ENCODE measurements at regions not wholly inside any gene's neighbourhood (a gene's known extent, or its start where the extent isn't known, plus 50 kb on each side); places are given as distances from the start of the nearest gene placed in this dataset.

- no peaks in the 10 kb centered on the region for H3K4me1 ChIP-seq
- WGBS, 2 donors (ENCODE audit: low coverage in 1 of 2), result 83 to 85% methylated on average over 7 to 9 of the region's 9 CpGs
- H3K36me3 ChIP-seq, result no peaks in the 10 kb centered on the region
- no peak overlapping the region for H3K27ac ChIP-seq
- no peaks in the 10 kb centered on the region for H3K27me3 ChIP-seq
- TF ChIP-seq POLR2AphosphoS5 (IDR thresholded peaks at IDR 0.05), result no peak
- TF ChIP-seq EP300 (IDR thresholded peaks at IDR 0.05; ENCODE audit: low read depth), result no peak
- TF ChIP-seq CTCF (IDR thresholded peaks at IDR 0.05), result no peak
- no peak for TF ChIP-seq POLR2A (IDR thresholded peaks at IDR 0.05)
- H3K9me3 ChIP-seq, result peaks cover 0 to 4% of the 10 kb centered on the region in 2 donors
- intact Hi-C loops (cut with DNase I; ENCODE audit: low total_unique reads) (no loop called here), in situ Hi-C loops (cut with MboI; ENCODE audit: low pct_ligation_motif_present in 1 of 4, low pct_unique_long_range_greater_than_20kb in 1 of 4, low sequenced_read_pairs in 3 of 4) (no loop called here)
- H3K4me3 ChIP-seq, result no peak overlapping the region
- no peak for DNase-seq
These were observed 227.4 kb upstream of the MYT1L start for GRCh38 chr2:2558476-2558875.

- WGBS, 2 donors (ENCODE audit: low coverage in 1 of 2), result 40 to 50% methylated on average over 3 to 5 of the region's 5 CpGs
- Histone ChIP-seq H3K36me3 (no peaks in the 10 kb centered on the region), H3K9me3 (peaks cover 5 to 11% of the 10 kb centered on the region in 2 donors), H3K4me1 (no peaks in the 10 kb centered on the region), H3K27me3 (no peaks in the 10 kb centered on the region), H3K4me3 (no peak overlapping the region), H3K27ac (no peak overlapping the region)
- TF ChIP-seq POLR2A (IDR thresholded peaks at IDR 0.05), result no peak
- TF ChIP-seq EP300 (IDR thresholded peaks at IDR 0.05; ENCODE audit: low read depth), result no peak
- TF ChIP-seq CTCF (IDR thresholded peaks at IDR 0.05), result no peak
- no peak for TF ChIP-seq POLR2AphosphoS5 (IDR thresholded peaks at IDR 0.05)
- intact Hi-C loops (cut with DNase I; ENCODE audit: low total_unique reads), result no loop called here
- no peak for DNase-seq
- in situ Hi-C loops (cut with MboI; ENCODE audit: low pct_ligation_motif_present in 1 of 4, low pct_unique_long_range_greater_than_20kb in 1 of 4, low sequenced_read_pairs in 3 of 4), result no loop called here
These were observed 226.4 kb upstream of the MYT1L start for GRCh38 chr2:2557475-2557874.

- no peak for DNase-seq
- no peak overlapping the region for H3K27ac ChIP-seq
- H3K27me3 ChIP-seq, result no peaks in the 10 kb centered on the region
- no peaks in the 10 kb centered on the region for H3K4me1 ChIP-seq
- no peak overlapping the region for H3K4me3 ChIP-seq
- 0 to 61% methylated on average over 1 to 3 of the region's 3 CpGs for WGBS, 2 donors (ENCODE audit: low coverage in 1 of 2)
- TF ChIP-seq POLR2A (IDR thresholded peaks at IDR 0.05) (no peak), POLR2AphosphoS5 (IDR thresholded peaks at IDR 0.05) (no peak), EP300 (IDR thresholded peaks at IDR 0.05; ENCODE audit: low read depth) (no peak), CTCF (IDR thresholded peaks at IDR 0.05) (no peak)
- intact Hi-C loops (cut with DNase I; ENCODE audit: low total_unique reads), result no loop called here
- no peaks in the 10 kb centered on the region for H3K36me3 ChIP-seq
- peaks cover 5 to 15% of the 10 kb centered on the region in 2 donors for H3K9me3 ChIP-seq
- in situ Hi-C loops (cut with MboI; ENCODE audit: low pct_ligation_motif_present in 1 of 4, low pct_unique_long_range_greater_than_20kb in 1 of 4, low sequenced_read_pairs in 3 of 4), result no loop called here
These were observed 219.8 kb upstream of the MYT1L start for GRCh38 chr2:2550856-2551255.

- Histone ChIP-seq H3K27me3 (no peaks in the 10 kb centered on the region), H3K4me1 (no peaks in the 10 kb centered on the region), H3K9me3 (peaks cover 5 to 9% of the 10 kb centered on the region in 2 donors), H3K36me3 (no peaks in the 10 kb centered on the region), H3K4me3 (no peak overlapping the region), H3K27ac (no peak overlapping the region)
- no peak for DNase-seq
- 37 to 64% methylated on average over 2 to 4 of the region's 4 CpGs for WGBS, 2 donors (ENCODE audit: low coverage in 1 of 2)
- in situ Hi-C loops (cut with MboI; ENCODE audit: low pct_ligation_motif_present in 1 of 4, low pct_unique_long_range_greater_than_20kb in 1 of 4, low sequenced_read_pairs in 3 of 4), result no loop called here
- intact Hi-C loops (cut with DNase I; ENCODE audit: low total_unique reads), result no loop called here
- TF ChIP-seq POLR2A (IDR thresholded peaks at IDR 0.05), result no peak
- TF ChIP-seq POLR2AphosphoS5 (IDR thresholded peaks at IDR 0.05), result no peak
- no peak for TF ChIP-seq CTCF (IDR thresholded peaks at IDR 0.05)
- TF ChIP-seq EP300 (IDR thresholded peaks at IDR 0.05; ENCODE audit: low read depth), result no peak
These were observed 216.8 kb upstream of the MYT1L start for GRCh38 chr2:2547911-2548310.
